GM21529 (cell line): ENCODE measurements at regions not wholly inside any gene's neighbourhood (a gene's known extent, or its start where the extent isn't known, plus 50 kb on each side); places are given as distances from the start of the nearest gene placed in this dataset.
"Not testable (repeated sequence)": the region's sequence is repeated elsewhere in the genome, so short reads cannot be mapped to it uniquely, and the experiment has no call there.

Experiments used
- ATAC-seq: cut with Tn5 transposase; IDR thresholded peaks from one replicate; pipeline ENCODE4 v1.9.1; 2021; ENCODE audit not compliant: unreplicated experiment

DNA sequence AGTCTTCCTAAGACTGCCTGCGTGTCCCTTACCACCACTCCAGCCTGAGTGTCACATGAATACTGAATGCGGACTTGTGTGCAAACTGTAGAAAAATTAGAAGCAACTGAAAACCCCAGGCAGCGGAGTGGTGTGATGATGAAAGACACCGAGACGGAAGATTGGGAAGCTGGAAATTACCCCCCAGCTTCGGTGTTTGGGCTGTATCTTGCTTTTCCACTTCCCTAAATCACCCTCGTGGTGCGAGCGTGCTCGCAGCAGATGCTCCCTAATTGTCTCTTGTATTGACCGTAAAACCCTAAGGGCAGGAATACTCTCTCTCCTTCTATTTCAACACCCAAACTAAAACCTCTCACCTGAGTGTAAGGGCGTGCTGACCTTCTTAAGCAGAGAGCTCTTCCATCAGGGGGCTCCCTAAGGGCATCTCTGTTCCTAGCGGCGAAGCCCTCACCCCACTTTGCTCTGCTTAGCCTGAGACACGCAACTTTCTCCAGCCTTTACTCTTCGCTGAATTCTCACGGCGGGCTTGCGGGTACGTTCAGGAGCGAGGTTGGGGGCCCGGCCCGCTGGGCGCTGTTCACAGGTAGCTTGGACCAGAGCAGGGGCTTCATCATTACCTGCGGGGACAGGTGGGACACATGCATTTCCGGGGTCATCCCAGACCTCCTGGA lies 62.4 kb downstream of the CRYBB2 start:
- ATAC-seq = no peak

DNA sequence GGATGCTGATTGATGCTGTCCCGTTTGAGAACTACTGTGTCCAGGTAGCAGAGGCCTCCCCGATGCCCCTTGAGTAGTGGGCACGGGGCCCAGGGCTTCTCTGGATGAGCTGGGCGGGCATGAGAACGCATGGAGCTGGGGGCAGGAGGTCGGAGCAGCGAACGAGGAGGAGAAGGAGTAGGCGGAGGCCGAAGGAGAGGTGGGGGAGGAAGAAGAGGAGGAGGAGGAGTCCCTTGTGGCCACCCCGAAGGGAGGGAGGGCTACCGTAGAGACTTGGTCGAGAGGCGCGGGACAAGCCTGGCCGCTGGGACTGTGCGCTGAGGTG lies 62.9 kb downstream of the CRYBB2 start:
- no peak for ATAC-seq

DNA sequence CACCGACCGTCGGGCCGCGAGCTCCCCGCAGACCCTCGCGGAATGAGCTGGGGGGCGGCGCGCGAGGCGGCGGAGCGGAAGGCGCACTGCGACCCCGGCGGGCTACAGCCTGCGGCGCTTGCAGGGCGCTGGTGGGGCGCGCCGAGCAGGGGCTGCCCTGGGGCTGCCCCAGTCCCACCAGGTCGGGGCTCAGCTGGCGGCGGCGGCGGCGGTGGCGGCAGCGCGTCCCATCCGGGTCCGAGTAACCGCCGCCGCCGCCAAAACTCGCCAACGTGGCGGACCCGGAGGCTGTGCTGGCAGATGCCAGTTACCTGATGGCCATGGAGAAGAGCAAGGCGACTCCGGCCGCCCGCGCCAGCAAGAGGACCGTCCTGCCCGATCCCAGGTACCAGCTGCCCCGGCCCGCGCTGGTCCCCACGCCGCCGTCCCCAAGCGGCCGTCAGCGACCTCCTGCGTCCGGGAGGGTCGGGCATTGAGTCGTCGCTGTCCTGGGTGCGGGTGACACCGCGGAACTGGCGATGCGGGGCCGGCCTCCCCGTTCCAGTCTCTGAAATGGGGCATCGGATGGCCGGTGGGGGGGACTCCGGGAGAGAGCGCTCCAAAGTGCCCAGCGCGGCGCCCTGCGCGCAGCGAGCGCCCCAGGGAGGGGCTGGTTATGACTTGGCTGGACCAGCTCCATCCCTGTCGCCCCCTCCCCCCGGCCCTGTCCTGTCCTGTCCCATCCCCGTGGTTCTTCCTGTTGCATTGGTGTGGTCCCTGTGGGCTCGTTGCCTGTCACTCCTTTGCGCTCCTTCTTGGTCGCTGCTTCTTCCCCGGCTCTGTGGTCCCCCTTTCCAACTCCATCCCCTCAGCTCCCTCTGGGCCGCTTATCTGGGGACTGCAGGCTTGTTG lies 63.5 kb downstream of the CRYBB2 start:
- no peak for ATAC-seq

DNA sequence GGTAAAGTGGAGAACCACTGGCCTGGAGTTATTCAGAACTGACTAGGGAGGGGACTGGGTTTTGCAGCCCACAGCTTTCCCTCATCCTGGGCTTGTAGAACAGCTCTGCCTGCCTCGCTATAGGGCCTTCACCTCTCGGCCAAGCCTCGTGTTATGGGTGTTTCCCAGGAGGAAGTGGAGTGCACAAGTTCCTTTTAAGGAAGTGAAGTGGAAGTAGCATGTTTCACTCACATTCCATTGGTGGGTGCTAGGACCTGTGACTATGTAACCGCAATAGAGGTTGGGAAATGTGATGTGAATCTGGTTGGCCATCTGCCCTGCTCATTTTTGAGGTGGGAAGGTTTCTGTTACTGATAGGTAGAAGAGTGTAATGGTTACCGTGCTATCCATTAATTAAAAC lies 69.0 kb downstream of the CRYBB2 start:
- not testable (repeated sequence) for ATAC-seq

DNA sequence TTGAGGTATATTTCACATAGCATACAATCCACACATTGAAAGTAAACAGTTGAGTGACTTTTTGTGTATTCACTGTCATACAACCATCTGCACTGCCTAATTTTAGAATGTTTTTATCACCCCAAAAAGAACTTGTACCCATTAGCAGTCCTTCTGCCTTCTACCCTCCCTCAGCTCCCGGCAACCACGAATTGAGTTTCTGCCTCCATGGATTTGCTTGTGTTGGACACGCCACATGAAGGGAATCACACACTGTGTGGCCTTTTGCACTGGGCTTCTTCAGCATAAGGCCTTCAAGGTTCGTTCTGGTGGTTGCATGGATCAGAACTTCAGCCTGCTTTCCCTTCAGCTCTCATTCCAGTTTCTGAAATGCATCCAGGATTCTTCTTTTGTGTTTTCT lies 82.5 kb downstream of the CRYBB2 start:
- ATAC-seq = not testable (repeated sequence)

DNA sequence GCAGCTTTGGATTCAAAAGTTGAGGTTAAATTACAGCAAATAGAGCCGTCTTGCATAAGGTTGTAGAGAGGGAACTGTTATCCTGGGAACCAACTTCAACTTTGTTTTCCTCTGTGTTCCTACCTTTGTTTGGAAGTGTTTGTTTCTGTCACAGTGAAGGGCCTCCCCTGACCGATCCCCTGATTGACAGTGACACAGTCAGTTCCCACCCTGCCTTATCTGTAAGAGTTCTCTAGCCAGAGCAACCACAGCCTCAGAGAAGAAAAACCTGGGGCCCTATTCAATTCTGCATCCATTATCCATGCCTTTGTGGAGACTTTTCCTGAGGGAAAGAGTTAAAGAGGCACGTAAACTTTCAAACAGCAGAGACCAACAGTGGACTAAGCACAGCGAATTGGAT lies 90.1 kb downstream of the CRYBB2 start:
- ATAC-seq = not testable (repeated sequence)

DNA sequence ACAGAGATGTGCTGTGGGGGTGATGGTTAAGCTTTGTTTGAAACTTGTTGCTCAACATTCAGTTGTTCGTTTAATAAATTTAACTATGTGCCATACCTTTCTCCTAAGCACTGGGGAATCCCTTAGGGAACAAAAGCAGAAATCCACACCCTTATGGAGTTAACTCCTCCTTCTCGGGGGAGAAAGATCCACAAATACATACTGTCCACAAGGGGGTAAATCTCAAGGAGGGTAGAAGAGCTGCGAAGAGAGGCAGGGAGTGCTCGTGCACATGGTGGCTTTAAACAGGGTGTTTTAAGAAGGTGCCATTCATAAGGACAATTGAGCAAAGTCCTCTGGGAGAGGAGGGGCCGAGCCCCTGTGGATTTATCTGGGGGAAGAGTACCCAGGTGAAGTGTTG lies 92.5 kb downstream of the CRYBB2 start:
- ATAC-seq = not testable (repeated sequence)

DNA sequence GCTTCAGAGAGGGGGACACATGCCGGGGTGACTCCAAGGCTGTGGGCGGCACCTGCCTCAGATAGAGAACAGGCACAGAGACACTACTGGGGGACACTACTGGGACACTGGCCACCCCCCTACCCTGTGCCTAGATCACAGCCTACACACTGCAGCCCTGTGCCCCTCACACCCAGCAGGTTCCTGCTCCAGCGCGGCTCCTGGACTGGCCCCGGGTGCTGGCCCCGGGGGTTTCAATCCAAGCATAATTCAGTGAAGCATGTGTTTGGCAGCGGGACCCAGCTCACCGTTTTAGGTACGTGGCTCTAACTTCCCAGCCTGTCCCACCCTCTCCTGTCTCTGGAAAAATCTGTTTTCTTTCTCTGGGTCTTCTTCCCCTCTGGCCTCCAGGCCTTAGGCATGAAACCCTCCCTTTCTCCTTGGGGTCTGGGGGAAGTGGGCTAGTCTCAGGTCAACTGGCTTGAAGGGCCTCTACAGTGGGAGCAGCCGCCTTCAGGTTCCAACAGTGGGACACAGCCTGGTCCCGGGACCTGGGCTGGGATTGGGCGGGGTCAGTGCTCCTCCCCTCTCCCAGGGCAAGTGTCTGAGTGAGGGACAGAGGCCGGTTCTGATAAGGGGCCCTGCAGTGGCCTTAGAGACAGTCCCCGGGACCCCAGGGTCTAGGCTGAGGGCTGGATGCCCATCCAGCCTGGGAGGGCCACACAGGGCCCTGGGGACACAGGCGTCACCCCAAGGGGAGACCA lies 98.8 kb downstream of the CRYBB2 start:
- no peak for ATAC-seq

DNA sequence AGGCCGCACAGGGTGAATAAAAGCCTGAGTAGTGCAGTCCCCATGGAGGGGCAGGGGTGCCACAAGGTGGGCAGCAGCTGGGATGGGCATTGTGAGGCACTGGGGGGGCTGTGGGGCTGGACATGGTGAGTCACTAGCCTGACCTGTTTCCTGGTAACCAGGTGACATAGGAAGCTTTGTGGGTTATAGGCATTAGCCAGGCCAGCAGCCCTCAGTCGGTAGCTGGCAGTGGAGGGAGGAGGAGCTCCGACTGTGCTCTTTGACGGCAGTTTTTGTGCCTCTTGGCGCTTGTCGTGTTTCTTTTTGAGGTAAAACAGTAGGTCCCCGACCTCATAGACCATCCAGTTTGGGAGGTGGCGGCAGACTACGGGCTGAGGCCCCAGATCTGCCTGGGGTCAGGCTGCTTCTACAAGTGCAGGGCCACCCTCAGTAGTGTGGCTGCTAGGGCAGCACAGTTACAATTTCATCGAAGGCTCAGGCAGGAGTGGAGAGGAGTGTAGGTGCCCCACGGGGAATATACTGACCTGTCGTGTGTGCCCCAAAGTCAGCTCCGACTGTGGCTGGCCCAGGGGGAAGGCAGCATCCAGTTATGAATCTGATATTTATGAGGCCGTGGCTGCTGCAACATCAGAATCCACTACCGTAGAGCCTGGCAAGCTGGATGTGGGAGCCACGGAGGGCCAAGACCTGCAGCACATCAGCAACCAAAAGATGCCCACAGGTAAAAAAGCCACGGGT lies 107.7 kb downstream of the CRYBB2 start:
- no peak for ATAC-seq

DNA sequence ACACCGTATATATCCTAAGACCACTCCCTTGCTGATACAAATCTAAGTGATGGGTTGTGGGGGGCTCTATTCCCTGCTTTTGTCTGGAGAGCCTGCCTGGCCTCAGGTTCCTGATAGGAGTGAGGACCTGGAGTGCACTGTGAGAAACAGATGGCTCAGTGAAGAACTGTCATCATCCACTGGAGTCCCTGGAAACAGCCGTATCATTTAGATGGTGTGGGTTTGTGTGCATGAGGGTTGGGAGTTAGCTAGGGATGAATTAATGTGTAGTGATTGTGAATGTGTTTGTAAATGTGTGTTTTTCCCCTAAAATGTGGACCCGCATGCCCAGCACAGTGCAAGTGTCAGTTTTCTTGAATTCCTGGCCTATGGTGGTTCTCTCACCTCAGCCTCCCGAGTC lies 111.6 kb downstream of the CRYBB2 start:
- no peak for ATAC-seq

DNA sequence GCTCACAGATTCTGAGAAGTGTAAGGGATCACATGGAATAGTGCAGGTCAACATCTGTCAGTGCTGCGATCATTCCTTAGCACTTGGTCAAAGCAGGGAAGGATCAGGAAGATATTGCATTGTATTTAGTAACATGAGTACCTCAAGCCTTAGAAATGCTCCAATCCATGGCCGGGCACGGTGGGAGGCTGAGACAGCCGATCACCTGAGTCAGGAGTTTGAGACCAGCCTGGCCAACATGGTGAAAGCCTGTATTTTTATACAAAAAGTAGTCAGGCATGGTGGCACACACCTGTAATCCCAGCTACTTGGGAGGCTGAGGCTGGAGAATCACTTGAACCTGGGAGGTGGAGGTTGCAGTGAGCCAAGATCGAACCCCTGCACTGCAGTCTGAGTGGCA lies 112.5 kb downstream of the CRYBB2 start:
- not testable (repeated sequence) for ATAC-seq

DNA sequence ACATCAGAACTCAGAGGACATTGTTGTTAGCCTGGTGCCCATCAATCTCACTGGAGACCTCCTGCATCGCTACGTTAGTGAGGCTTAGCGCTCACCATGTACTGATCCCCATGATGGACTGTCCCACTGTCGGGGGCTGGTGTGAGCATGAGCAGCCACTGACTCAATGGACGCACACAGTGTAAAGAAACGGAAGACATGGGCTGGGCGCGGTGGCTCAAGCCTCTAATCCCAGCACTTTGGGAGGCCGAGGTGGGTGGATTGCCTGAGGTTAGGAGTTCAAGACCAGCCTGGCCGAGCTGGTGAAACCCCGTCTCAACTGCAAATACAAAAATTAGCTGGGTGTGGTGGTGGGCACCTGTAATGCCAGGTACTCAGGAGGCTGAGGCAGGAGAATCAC lies 112.9 kb downstream of the CRYBB2 start:
- ATAC-seq = no peak

DNA sequence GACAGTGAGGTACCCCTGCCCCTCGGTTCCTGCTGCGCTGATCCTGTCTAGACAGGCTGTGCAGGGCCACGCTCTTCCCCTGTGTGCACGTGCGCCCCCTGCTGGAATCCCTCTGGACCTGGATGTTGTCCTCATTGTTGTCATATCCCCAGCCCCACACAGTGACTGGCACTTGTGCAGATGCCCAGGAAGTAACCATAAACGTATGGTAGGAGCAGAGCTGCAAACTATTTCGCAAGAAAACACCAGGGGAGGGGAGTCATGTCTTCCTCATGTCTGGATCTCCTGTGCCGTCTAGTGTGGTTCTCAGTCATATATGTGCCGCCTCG lies 114.7 kb downstream of the CRYBB2 start:
- ATAC-seq = no peak

DNA sequence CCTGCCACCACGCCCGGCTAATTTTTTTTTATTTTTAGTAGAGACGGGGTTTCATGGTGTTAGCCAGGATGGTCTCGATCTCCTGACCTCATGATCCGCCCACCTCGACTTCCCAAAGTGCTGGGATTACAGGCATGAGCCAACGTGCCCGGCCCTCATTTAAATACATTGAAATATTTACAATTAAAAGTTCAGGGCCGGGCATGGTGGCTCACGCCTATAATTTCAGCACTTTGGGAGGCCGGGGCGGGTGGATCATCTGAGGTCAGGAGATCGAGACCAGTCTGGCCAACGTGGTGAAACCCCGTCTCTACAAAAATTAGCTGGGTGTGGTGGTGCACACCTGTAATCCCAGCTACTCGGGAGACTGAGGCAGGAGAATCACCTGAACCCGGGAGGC lies 115.2 kb downstream of the CRYBB2 start:
- ATAC-seq = not testable (repeated sequence)

DNA sequence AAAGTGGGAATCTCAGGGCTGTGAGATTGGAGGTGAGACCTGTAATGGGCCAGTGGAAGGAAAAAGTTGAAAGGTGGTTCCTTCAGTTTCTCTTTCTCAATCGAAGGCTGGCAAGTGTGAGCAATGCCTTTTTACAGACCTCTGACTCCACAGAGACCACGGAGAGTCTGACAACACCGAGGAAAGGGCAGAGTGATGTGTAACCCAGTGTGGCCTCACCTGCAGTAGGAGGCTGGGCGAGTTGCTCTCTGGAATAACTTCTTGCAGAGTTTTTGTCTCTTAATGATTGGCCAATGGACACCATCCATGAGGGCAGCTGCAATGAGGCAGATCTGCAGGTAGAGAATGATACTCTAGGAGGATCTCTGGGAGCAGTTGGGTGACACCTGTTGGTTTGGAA lies 115.8 kb downstream of the CRYBB2 start:
- ATAC-seq = not testable (repeated sequence)

DNA sequence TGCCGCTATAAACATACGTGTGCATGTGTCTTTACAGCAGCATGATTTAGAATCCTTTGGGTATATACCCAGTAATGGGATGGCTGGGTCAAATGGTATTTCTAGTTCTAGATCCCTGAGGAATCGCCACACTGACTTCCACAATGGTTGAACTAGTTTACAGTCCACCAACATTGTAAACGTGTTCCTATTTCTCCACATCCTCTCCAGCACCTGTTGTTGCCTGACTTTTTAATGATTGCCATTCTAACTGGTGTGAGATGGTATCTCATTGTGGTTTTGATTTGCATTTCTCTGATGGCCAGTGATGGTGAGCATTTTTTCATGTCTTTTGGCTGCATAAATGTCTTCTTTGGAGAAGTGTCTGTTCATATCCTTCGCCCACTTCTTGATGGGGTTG lies 121.1 kb downstream of the CRYBB2 start:
- ATAC-seq = not testable (repeated sequence)

DNA sequence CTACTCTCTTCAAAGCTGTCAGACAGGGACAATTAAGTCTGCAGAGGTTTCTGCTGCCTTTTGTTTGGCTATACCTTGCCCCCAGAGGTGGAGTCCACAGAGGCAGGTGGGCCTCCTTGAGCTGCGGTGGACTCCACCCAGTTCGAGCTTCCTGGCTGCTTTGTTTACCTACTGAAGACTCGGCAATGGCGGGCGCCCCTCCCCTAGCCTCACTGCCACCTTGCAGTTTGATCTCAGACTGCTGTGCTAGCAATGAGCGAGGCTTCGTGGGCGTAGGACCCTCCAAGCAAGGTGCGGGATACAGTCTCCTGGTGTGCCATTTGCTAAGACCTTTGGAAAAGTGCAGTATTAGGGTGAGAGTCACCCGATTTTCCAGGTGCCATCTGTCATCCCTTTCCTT lies 124.9 kb downstream of the CRYBB2 start:
- not testable (repeated sequence) for ATAC-seq

DNA sequence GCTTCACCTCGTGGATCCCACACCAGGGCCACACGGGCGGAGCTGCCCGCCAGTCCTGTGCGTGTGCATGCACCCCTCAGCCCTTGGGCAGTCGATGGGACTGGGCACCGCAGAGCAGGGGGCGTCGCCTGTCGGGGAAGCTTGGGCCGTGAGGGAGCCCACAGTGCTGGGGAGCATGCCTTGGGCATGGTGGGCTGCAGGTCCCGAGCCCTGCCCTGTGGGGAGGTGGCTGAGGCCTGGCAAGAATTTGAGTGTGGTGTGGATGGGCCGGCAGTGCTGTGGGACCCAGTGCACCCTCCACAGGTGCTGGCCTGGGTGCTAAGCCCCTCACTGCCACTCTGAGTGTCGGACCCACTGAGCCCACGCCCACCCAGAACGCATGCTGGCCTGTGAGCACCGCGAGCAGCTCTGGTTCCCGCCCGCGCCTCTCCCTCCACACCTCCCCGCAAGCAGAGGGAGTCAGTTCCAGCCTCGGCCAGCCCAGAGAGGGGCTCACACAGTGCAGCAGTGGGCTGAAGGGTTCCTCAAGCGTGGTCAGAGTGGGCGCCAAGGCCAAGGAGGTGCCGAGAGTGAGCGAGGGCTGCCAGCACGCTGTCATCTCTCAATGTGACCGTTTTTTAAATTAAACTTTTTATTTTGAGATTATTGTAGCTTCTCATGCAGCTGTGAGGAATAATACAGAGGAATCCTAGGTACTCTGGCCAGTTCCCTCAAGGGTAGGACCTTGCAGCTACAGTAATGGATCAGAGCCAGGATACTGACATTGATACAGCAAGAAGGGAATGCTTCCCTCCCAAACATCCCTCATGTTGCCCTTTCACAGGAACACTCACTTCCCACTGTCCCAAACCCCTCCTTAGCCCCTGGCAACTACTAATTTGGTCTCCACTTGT lies 127.7 kb downstream of the CRYBB2 start:
- ATAC-seq = no peak

DNA sequence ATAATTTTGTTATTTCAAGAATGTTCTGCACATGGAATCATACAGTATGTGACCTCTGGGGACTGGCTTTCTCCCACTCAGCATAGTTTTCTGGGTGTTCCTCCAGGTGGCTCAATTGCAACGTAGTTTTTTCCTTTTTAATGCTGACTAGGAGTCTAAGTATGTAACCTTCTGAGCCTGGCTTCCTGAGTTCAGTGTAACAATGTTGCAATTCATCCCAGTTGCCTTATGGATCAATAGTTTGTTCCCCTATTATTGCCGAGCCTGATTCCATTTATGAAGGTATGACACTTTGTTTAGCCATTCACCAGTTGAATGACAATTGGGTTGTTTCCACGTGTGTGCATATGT lies 128.3 kb downstream of the CRYBB2 start:
- no peak for ATAC-seq

DNA sequence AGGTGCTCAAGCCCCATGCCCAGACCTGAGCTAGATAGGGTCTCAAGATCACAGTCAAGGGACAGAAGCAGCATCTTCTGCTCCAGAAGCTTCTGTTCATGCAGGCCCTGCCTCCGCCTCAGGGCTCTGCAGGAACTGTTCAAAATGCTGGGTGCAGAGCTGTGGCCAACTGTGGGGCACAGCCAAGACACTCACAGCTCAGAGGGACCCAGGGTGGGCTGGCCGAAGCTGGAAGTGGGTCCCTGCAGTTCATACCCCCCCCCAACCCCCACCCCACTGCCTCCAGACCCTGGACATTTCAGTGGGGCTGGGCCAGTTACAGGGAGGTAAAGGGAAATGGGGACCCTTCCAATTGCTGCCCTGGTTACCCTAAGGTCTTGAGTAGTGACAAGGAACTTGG lies 129.0 kb downstream of the CRYBB2 start:
- ATAC-seq = no peak
